Activated T-helper 2 cell treated with anti-CD3 and anti-CD28 coated beads, Interferon-gamma antibody, Interleukin-2, Interleukin-4, amounts not matched to agents 10 μg/mL and 5 μg/mL and 100 μg/mL, durations not matched to agents 14 hours and 24 hours and 36 hours (primary cell): ENCODE measurements at regions not wholly inside any gene's neighbourhood (a gene's known extent, or its start where the extent isn't known, plus 50 kb on each side); places are given as distances from the start of the nearest gene placed in this dataset.
A peak's percentile ranks its signal among the peaks of the same experiment; 100 is the strongest.

Experiments
- DNase-seq: peaks from one replicate; pipeline ENCODE4 v3.0.0; 2021; ENCODE audit warnings: low spot score
- H3K27ac Mint-ChIP-seq: one replicate; pipeline ENCODE4 v1.8.0; 2021; ENCODE audit warnings: mixed read lengths
- H3K27me3 Mint-ChIP-seq: one replicate; pipeline ENCODE4 v1.8.0; 2021; ENCODE audit warnings: low read depth, mixed read lengths
- H3K36me3 Mint-ChIP-seq: one replicate; pipeline ENCODE4 v1.8.0; 2021; ENCODE audit warnings: low read depth, mixed read lengths
- H3K4me1 Mint-ChIP-seq: one replicate; pipeline ENCODE4 v1.8.0; 2021; ENCODE audit warnings: low read depth, mixed read lengths
- H3K4me3 Mint-ChIP-seq: one replicate; pipeline ENCODE4 v1.8.0; 2021; ENCODE audit warnings: low read depth, mild to moderate bottlenecking, moderate library complexity, mixed read lengths
- H3K9me3 Mint-ChIP-seq: one replicate; pipeline ENCODE4 v1.8.0; 2021; ENCODE audit warnings: mixed read lengths
- intact Hi-C: fragments of 100-400 bp; cut with micrococcal nuclease; formaldehyde crosslinking; loops from one replicate; pipeline ENCODE4 v1.15.1; 2023

DNA sequence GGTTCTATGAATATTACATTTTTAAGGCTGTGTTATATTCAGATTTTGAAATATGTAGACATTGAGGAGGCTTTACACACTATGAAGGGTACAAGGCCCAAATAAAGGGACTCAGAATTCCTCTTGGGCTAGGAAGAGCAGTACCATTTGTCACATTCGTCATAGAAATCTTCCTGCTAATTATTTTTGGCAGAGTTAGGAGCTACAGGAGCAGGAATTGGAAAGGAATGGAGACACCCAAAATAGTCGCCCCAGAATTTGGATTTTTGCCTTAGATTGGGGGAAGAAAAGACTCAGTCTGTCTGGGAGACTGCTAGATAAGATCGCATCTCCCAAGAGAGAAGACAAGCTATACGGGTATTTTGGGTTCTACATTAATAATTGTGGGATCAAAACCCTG is 176.4 kb upstream of the DACH1 start:
- no peak for DNase-seq
- H3K9me3 Mint-ChIP-seq = peaks cover 6% of the 10 kb centered on the region
- H3K4me1 Mint-ChIP-seq = no peaks in the 10 kb centered on the region
- intact Hi-C loops = no loop called here
- H3K27me3 Mint-ChIP-seq = no peaks in the 10 kb centered on the region
- H3K27ac Mint-ChIP-seq = no peak overlapping the region
- H3K4me3 Mint-ChIP-seq = no peak overlapping the region
- H3K36me3 Mint-ChIP-seq = no peaks in the 10 kb centered on the region

DNA sequence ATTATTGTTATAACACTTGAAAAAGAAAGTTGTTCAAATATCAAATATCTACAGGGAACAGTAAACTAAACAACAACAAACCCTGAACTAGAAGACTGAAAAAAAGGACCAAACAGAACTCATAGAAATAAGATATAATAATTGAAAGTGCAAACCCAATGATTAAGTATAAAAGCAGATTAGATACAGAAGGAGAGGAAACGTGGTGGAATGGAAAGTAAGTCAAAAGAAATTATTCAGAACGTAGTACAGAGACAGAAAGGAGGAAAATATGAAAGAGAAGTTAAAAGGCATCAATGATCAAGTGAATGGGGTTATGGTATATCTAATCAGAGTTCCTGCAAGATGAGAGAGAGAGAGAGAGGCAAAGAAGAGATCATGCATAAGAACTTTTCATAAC is 174.2 kb upstream of the DACH1 start:
- H3K4me3 Mint-ChIP-seq = no peak overlapping the region
- H3K27ac Mint-ChIP-seq = no peak overlapping the region
- H3K27me3 Mint-ChIP-seq = no peaks in the 10 kb centered on the region
- no peak for DNase-seq
- intact Hi-C loops = no loop called here
- H3K36me3 Mint-ChIP-seq = no peaks in the 10 kb centered on the region
- H3K9me3 Mint-ChIP-seq = peaks cover 6% of the 10 kb centered on the region
- H3K4me1 Mint-ChIP-seq = no peaks in the 10 kb centered on the region

DNA sequence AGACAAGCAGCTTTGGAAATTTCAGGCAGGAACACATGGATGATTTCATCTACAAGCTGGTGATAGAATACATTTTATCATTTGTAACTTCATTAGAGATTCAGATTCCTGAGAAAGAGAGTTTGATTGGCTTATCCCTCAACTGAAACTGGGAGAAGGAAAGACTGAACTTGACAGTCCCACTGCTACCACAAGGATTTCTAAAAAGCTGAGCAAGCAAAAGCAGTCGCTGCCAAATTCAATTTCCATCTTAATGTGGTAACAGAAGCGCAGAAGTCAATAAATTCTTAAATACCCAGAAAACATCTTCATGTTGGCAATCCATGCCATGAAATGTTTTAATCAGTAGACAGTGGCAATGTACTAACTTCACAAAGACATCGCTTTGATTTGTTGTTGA is 172.1 kb upstream of the DACH1 start:
- Mint-ChIP-seq H3K4me1 (no peaks in the 10 kb centered on the region), H3K27me3 (no peaks in the 10 kb centered on the region), H3K36me3 (no peaks in the 10 kb centered on the region), H3K27ac (no peak overlapping the region), H3K4me3 (no peak overlapping the region), H3K9me3 (peaks cover 6% of the 10 kb centered on the region)
- intact Hi-C loops = no loop called here
- DNase-seq = no peak

GRCh38 chr13:72029981-72030380 is 163.0 kb upstream of the DACH1 start:
- Mint-ChIP-seq H3K9me3 (peaks cover 23% of the 10 kb centered on the region), H3K4me3 (no peak overlapping the region), H3K27ac (no peak overlapping the region), H3K36me3 (no peaks in the 10 kb centered on the region), H3K4me1 (no peaks in the 10 kb centered on the region), H3K27me3 (no peaks in the 10 kb centered on the region)
- intact Hi-C loops = no loop called here
- DNase-seq = no peak

DNA sequence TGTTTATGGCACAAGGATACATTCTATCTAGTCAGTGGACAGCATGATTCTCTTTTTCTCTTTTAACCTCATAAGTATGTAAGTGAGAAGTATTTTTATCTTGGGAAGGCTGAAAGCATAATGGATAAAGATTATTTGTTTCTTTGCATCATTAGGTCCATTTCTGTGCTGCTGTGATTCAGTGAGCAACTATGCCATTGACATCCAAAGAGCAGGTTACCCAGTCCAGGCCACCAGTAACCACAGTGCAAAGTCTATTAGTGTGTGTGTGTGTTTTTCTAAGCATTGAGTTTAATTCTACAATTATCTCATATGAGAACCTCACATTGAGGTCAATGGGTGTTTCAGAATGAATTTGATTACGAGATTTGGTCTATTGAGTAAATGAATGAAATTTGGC is 158.8 kb upstream of the DACH1 start:
- no peaks in the 10 kb centered on the region for H3K36me3 Mint-ChIP-seq
- no peak overlapping the region for H3K27ac Mint-ChIP-seq
- no peaks in the 10 kb centered on the region for H3K27me3 Mint-ChIP-seq
- no peaks in the 10 kb centered on the region for H3K4me1 Mint-ChIP-seq
- peaks cover 28% of the 10 kb centered on the region for H3K9me3 Mint-ChIP-seq
- intact Hi-C loops = no loop called here
- no peak for DNase-seq
- H3K4me3 Mint-ChIP-seq = no peak overlapping the region

GRCh38 chr13:72023895-72024294 is 156.9 kb upstream of the DACH1 start:
- H3K27ac Mint-ChIP-seq = no peak overlapping the region
- peaks cover 17% of the 10 kb centered on the region for H3K9me3 Mint-ChIP-seq
- H3K36me3 Mint-ChIP-seq = no peaks in the 10 kb centered on the region
- H3K27me3 Mint-ChIP-seq = no peaks in the 10 kb centered on the region
- no peak for DNase-seq
- intact Hi-C loops = no loop called here
- no peaks in the 10 kb centered on the region for H3K4me1 Mint-ChIP-seq
- H3K4me3 Mint-ChIP-seq = no peak overlapping the region

- H3K27ac Mint-ChIP-seq = no peak overlapping the region
- peaks cover 4% of the 10 kb centered on the region for H3K9me3 Mint-ChIP-seq
- no peaks in the 10 kb centered on the region for H3K4me1 Mint-ChIP-seq
- no peaks in the 10 kb centered on the region for H3K27me3 Mint-ChIP-seq
- DNase-seq = no peak
- intact Hi-C loops = no loop called here
- H3K4me3 Mint-ChIP-seq = no peak overlapping the region
- H3K36me3 Mint-ChIP-seq = no peaks in the 10 kb centered on the region
Observed at GRCh38 chr13:72005455-72005854, 138.5 kb upstream of the DACH1 start.

GRCh38 chr13:72004784-72005374 is 137.9 kb upstream of the DACH1 start:
- H3K4me1 Mint-ChIP-seq = no peaks in the 10 kb centered on the region
- no peak for DNase-seq
- intact Hi-C loops = no loop called here
- H3K9me3 Mint-ChIP-seq = peaks cover 4% of the 10 kb centered on the region
- no peak overlapping the region for H3K27ac Mint-ChIP-seq
- no peaks in the 10 kb centered on the region for H3K27me3 Mint-ChIP-seq
- no peak overlapping the region for H3K4me3 Mint-ChIP-seq
- H3K36me3 Mint-ChIP-seq = no peaks in the 10 kb centered on the region

GRCh38 chr13:72004246-72004645 is 137.2 kb upstream of the DACH1 start:
- H3K4me3 Mint-ChIP-seq = no peak overlapping the region
- H3K27me3 Mint-ChIP-seq = no peaks in the 10 kb centered on the region
- H3K4me1 Mint-ChIP-seq = no peaks in the 10 kb centered on the region
- no peak for DNase-seq
- H3K36me3 Mint-ChIP-seq = no peaks in the 10 kb centered on the region
- peaks cover 6% of the 10 kb centered on the region for H3K9me3 Mint-ChIP-seq
- no peak overlapping the region for H3K27ac Mint-ChIP-seq
- intact Hi-C loops = no loop called here

DNA sequence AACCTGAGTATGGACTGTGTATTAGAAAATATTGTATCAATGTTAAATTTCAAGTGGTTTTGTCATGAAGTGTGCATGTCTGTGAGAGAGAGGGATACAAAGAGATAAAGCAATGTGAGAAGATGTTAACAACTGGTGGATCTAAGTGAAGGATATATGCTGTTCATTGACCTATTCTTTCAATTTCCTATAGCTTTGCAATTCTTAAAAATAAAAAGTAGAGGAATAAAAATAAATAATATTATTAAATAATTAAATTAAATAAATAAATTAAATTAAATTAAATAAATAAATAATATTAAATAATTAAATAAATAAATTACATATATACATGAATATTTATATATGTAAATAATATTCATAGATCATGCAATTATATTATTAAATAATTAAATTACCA is 131.2 kb upstream of the DACH1 start:
- H3K36me3 Mint-ChIP-seq = no peaks in the 10 kb centered on the region
- H3K4me3 Mint-ChIP-seq = no peak overlapping the region
- H3K27ac Mint-ChIP-seq = no peak overlapping the region
- no peaks in the 10 kb centered on the region for H3K4me1 Mint-ChIP-seq
- no peaks in the 10 kb centered on the region for H3K27me3 Mint-ChIP-seq
- H3K9me3 Mint-ChIP-seq = peaks cover 14% of the 10 kb centered on the region
- intact Hi-C loops = no loop called here
- no peak for DNase-seq

- Mint-ChIP-seq H3K27ac (no peak overlapping the region), H3K4me1 (no peaks in the 10 kb centered on the region), H3K9me3 (peaks cover 7% of the 10 kb centered on the region), H3K36me3 (no peaks in the 10 kb centered on the region), H3K27me3 (no peaks in the 10 kb centered on the region), H3K4me3 (no peak overlapping the region)
- DNase-seq = no peak
- intact Hi-C loops = no loop called here
Observed at GRCh38 chr13:71979616-71980015, 112.6 kb upstream of the DACH1 start.

GRCh38 chr13:71977028-71977427 is 110.0 kb upstream of the DACH1 start:
- Mint-ChIP-seq H3K27ac (no peak overlapping the region), H3K4me3 (no peak overlapping the region), H3K9me3 (no peaks in the 10 kb centered on the region), H3K27me3 (no peaks in the 10 kb centered on the region), H3K36me3 (no peaks in the 10 kb centered on the region), H3K4me1 (no peaks in the 10 kb centered on the region)
- no peak for DNase-seq
- intact Hi-C loops = no loop called here

GRCh38 chr13:71967990-71968389 is 101.0 kb upstream of the DACH1 start:
- intact Hi-C loops = no loop called here
- Mint-ChIP-seq H3K27ac (no peak overlapping the region), H3K27me3 (no peaks in the 10 kb centered on the region), H3K4me1 (no peaks in the 10 kb centered on the region), H3K9me3 (no peaks in the 10 kb centered on the region), H3K4me3 (no peak overlapping the region), H3K36me3 (no peaks in the 10 kb centered on the region)
- no peak for DNase-seq

- intact Hi-C loops = no loop called here
Observed at GRCh38 chr13:71964491-71965100, 97.6 kb upstream of the DACH1 start.

More at GRCh38 chr13:71964491-71965100, 97.6 kb upstream of the DACH1 start:
- no peak for DNase-seq
- H3K4me3 Mint-ChIP-seq = peak overlapping the region; percentile 55
- H3K27ac Mint-ChIP-seq = no peak overlapping the region
- H3K4me1 Mint-ChIP-seq = no peaks in the 10 kb centered on the region
- H3K36me3 Mint-ChIP-seq = no peaks in the 10 kb centered on the region
- no peaks in the 10 kb centered on the region for H3K27me3 Mint-ChIP-seq
- no peaks in the 10 kb centered on the region for H3K9me3 Mint-ChIP-seq
